Erythroblast (primary cell): ENCODE measurements at regions not wholly inside any gene's neighbourhood (a gene's known extent, or its start where the extent isn't known, plus 50 kb on each side); places are given as distances from the start of the nearest gene placed in this dataset.

ENCODE experiments used
- GATA1 ChIP-seq: IDR thresholded peaks from 2 replicates; pipeline ENCODE4 v1.6.1; 2011; ENCODE audit warnings: low read depth, mild to moderate bottlenecking, control low read depth, low read length, moderate library complexity
- POLR2A ChIP-seq: IDR thresholded peaks from 2 replicates; pipeline ENCODE4 v1.6.1; 2011; ENCODE audit warnings: mild to moderate bottlenecking, low read length

DNA sequence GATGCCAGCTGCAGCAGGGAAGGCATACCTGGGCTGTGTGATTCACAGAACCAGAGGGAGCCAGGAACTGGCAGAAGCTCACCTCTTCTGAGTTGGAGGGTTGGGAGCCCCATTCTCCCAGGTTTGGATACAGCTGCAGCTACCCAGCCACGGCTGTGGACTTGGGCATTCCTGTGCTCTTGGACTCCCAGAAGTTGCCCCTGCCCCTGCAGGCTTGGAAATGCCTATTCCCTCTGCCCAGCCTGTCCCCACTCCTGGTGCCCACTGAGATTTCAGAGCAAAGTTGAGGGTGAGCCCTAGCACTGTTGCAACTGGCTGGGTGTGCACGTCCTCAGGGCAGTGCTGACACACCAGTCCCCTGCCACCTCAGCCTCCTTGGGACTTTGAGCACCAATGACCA lies 489.7 kb downstream of the SLCO4C1 start:
- TF ChIP-seq POLR2A (no peak), GATA1 (no peak)
